Progenitor cell of endocrine pancreas (in vitro differentiated cells): ENCODE measurements at regions not wholly inside any gene's neighbourhood (a gene's known extent, or its start where the extent isn't known, plus 50 kb on each side); places are given as distances from the start of the nearest gene placed in this dataset.
A peak's percentile ranks its signal among the peaks of the same experiment; 100 is the strongest.

Source experiments
- DNase-seq: peaks from one replicate; pipeline ENCODE4 v3.0.0; 2021; ENCODE audit warnings: low spot score; ENCODE audit not compliant: unreplicated experiment
- H3K27ac Mint-ChIP-seq: 2 replicates; pipeline ENCODE4 v1.8.0; 2021; ENCODE audit warnings: mild to moderate bottlenecking, moderate library complexity, mixed read lengths
- H3K27me3 Mint-ChIP-seq: 2 replicates; pipeline ENCODE4 v1.8.0; 2021; ENCODE audit warnings: mixed read lengths
- H3K36me3 Mint-ChIP-seq: 2 replicates; pipeline ENCODE4 v1.8.0; 2022; ENCODE audit warnings: mixed read lengths; ENCODE audit not compliant: insufficient read depth
- H3K4me1 Mint-ChIP-seq: 2 replicates; pipeline ENCODE4 v1.8.0; 2021; ENCODE audit warnings: low read depth, mixed read lengths
- H3K4me3 Mint-ChIP-seq: 2 replicates; pipeline ENCODE4 v1.8.0; 2021; ENCODE audit warnings: low read depth, mild to moderate bottlenecking, moderate library complexity, mixed read lengths
- H3K9me3 Mint-ChIP-seq: 2 replicates; pipeline ENCODE4 v1.8.0; 2021; ENCODE audit warnings: low read depth, mixed read lengths
- CTCF ChIP-seq: fragments of 200-600 bp; sonication (generic); IDR thresholded peaks from one replicate; pipeline ENCODE4 v1.5.0; 2021; ENCODE audit warnings: antibody characterized with exemption, mild to moderate bottlenecking; ENCODE audit not compliant: unreplicated experiment

DNA sequence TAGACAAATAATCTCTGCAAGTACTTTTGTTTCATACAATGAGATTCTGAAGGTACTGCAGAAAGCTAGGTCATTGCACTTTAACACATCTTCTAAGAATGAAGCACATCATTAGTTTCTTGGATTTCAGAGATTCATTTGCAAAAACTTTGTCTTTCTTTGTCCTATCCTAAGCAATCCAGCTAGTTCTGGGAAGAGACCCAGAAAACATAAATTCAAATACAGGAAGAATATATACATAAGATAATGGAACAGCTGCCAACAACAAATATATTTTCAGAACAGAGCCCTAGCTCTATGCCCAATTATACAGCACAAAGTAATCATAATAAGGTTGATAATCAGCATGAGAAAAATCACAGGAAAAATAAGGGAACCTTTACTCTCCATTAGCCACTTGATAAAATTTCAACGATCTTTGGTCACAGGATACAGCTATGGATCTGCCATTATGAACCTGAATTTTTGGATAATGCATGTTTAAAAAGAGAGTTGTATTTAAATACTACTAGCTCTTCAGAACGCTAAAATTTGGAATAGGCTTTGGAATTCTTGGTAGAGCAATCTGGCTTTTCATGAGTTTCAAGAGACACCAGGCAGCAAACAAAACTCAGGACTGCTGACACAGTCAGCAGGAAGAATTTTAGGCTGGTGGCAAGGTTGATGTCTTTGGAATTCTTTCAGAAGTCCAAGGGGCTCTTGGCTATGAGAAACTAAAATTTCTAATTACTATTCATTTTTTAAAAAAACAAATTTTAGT, 250.4 kb upstream of the SMIM21 start:
- peaks cover 3% of the 10 kb centered on the region for H3K36me3 Mint-ChIP-seq
- no peak for TF ChIP-seq CTCF
- DNase-seq, result no peak
- no peaks in the 10 kb centered on the region for H3K27me3 Mint-ChIP-seq
- peaks cover 25% of the 10 kb centered on the region for H3K4me1 Mint-ChIP-seq
- H3K27ac Mint-ChIP-seq, result peak overlapping the region; percentile 50
- no peak overlapping the region for H3K4me3 Mint-ChIP-seq
- H3K9me3 Mint-ChIP-seq, result peaks cover 14% of the 10 kb centered on the region

DNA sequence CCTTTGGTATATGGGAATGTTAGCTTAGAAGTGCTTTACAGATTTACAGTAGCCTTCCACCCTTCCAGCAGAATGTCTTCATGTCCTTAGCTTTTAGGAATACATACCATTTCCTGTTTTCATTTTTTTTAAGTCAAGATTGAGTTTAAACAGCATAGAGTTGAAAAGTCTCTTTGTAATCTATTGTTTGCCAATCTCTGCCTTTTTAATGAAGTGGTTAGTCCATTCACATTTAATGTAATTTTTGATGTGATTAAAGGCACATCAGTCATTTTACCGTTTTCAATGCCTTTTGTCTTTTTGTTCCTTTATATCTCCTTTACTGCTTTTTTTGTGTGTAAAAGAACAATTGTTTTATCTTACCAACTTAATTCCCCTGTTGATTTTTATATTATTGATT, 233.4 kb upstream of the SMIM21 start:
- Mint-ChIP-seq H3K36me3 (peaks cover 6% of the 10 kb centered on the region), H3K4me1 (peaks cover 20% of the 10 kb centered on the region), H3K27ac (no peak overlapping the region), H3K27me3 (peaks cover 5% of the 10 kb centered on the region), H3K9me3 (peaks cover 14% of the 10 kb centered on the region), H3K4me3 (no peak overlapping the region)
- no peak for TF ChIP-seq CTCF
- no peak for DNase-seq

DNA sequence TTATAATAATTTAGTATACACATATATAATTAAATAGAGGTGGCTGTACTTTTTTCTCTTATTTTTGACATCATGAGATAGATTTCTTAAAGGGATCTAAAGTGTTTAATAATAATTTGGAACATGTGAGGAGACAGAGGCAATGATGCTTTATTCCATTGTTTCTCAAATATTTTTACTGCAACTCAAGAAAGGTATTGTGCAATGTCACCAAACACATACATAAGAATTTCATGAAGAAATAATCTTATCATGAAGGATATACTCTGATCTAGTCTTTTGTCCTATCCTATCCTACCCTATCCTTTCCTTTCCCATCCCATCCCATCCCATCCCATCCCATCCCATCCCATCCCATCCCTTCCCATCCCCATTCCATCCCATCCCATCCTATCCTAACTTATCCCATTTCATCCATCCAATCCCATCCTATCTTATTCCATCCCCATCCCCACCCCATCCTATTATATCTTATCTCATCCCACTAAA, 232.1 kb upstream of the SMIM21 start:
- no peak for DNase-seq
- peaks cover 6% of the 10 kb centered on the region for H3K36me3 Mint-ChIP-seq
- H3K9me3 Mint-ChIP-seq, result peaks cover 12% of the 10 kb centered on the region
- peaks cover 8% of the 10 kb centered on the region for H3K27me3 Mint-ChIP-seq
- H3K4me1 Mint-ChIP-seq, result peaks cover 22% of the 10 kb centered on the region
- TF ChIP-seq CTCF, result no peak
- no peak overlapping the region for H3K4me3 Mint-ChIP-seq
- no peak overlapping the region for H3K27ac Mint-ChIP-seq

- Mint-ChIP-seq H3K27me3 (peaks cover 8% of the 10 kb centered on the region), H3K9me3 (peaks cover 12% of the 10 kb centered on the region), H3K27ac (no peak overlapping the region), H3K36me3 (peaks cover 6% of the 10 kb centered on the region), H3K4me1 (peaks cover 20% of the 10 kb centered on the region), H3K4me3 (no peak overlapping the region)
- TF ChIP-seq CTCF, result no peak
- DNase-seq, result no peak
These were observed 230.8 kb upstream of the SMIM21 start for GRCh38 chr18:75658330-75658729.

GRCh38 chr18:75656563-75657247, 229.2 kb upstream of the SMIM21 start:
- TF ChIP-seq CTCF, result no peak
- no peak overlapping the region for H3K4me3 Mint-ChIP-seq
- peaks cover 6% of the 10 kb centered on the region for H3K9me3 Mint-ChIP-seq
- DNase-seq, result no peak
- H3K27me3 Mint-ChIP-seq, result peaks cover 8% of the 10 kb centered on the region
- H3K36me3 Mint-ChIP-seq, result peaks cover 1% of the 10 kb centered on the region
- H3K4me1 Mint-ChIP-seq, result peaks cover 14% of the 10 kb centered on the region
- H3K27ac Mint-ChIP-seq, result no peak overlapping the region
